HCT116 (cell line): ENCODE measurements at regions not wholly inside any gene's neighbourhood (a gene's known extent, or its start where the extent isn't known, plus 50 kb on each side); places are given as distances from the start of the nearest gene placed in this dataset.

Experiments
- ATAC-seq: fragments of 200-7000 bp; cut with Tn5 transposase; 2 replicates; pipeline ENCODE4 v1.9.1; 2020; ENCODE audit warnings: mild to moderate bottlenecking, moderate library complexity
- BruUV-seq: library from RNA; stranded (reverse); fragments of 400-500 nt; replicated peaks from 2 replicates; lab custom pipeline; 2021; lab: Mats Ljungman, UMichigan
- CTCF ChIA-PET: fragments of 300-600 bp; sonication (Branson Sonifier 250); formaldehyde crosslinking; loops from one replicate; lab custom pipeline; 2021; ENCODE audit warnings: antibody characterized with exemption; lab: Charles Lee
- POLR2A ChIA-PET: fragments of 300-600, 350-600 bp; sonication (Branson Sonifier 250); formaldehyde crosslinking; loops from one replicate; lab custom pipeline; 2021; ENCODE audit warnings: antibody characterized with exemption; lab: Charles Lee
- RAD21 ChIA-PET, 2 experiments: fragments of 300-600 bp; sonication (Branson Sonifier 250); formaldehyde crosslinking; loops; one replicate each; lab custom pipeline; 2023; ENCODE audit warnings: low total read pairs in 2 of 2; ENCODE audit not compliant: uncharacterized antibody in 2 of 2, unreplicated experiment in 2 of 2, low non-redundant PET in 1 of 2; lab: Charles Lee
- DNase-seq: peaks from one replicate; pipeline ENCODE4 v3.0.0-alpha.2; 2010; ENCODE audit warnings: low read depth, low spot score
- H2AFZ ChIP-seq: fragments of 200-600 bp; shearing (Covaris generic), sonication (generic); 2 replicates; pipeline ENCODE4 v1.6.1; 2017; ENCODE audit warnings: low read depth, mixed run types, mixed read lengths, antibody characterized with exemption, low read length; ENCODE audit not compliant: poor library complexity, severe bottlenecking
- H3K27ac ChIP-seq: 2 replicates; pipeline ENCODE4 v1.5.1; 2012; ENCODE audit warnings: low read depth, low read length
- H3K27me3 ChIP-seq: fragments of 200-600 bp; sonication (generic); 2 replicates; pipeline ENCODE4 v1.6.1; 2016; ENCODE audit warnings: mixed run types, low read length, mixed read lengths; ENCODE audit not compliant: insufficient read depth
- H3K36me3 ChIP-seq, 2 experiments: fragments of 200-500 bp in 1 of 2; fragments of 200-600 bp in 1 of 2; sonication (Bioruptor generic) in 1 of 2; sonication (generic) in 1 of 2; 2 replicates each; pipeline versions ENCODE4 v1.5.1 to v1.6.1; 2014 to 2016; ENCODE audit warnings: low read length in 2 of 2, inconsistent platforms in 1 of 2, mixed read lengths in 1 of 2, mixed run types in 1 of 2; ENCODE audit not compliant: insufficient read depth in 2 of 2, control insufficient read depth in 1 of 2
- H3K4me1 ChIP-seq, 2 experiments: fragments of 200-600 bp in 1 of 2; sonication (generic) in 1 of 2; 2 replicates each; pipeline versions ENCODE4 v1.5.1 to v1.6.1; 2012 to 2017; ENCODE audit warnings: low read length in 2 of 2, inconsistent platforms in 1 of 2, mild to moderate bottlenecking in 1 of 2, mixed read lengths in 1 of 2, mixed run types in 1 of 2, moderate library complexity in 1 of 2; ENCODE audit not compliant: insufficient read depth in 2 of 2, control insufficient read depth in 1 of 2
- H3K4me2 ChIP-seq: fragments of 200-600 bp; sonication (generic); 2 replicates; pipeline ENCODE4 v1.6.1; 2017; ENCODE audit warnings: mixed run types, low read length, mixed read lengths
- H3K4me3 ChIP-seq, 2 experiments: fragments of 200-600 bp in 1 of 2; sonication (generic) in 1 of 2; replicated peaks in 1 of 2; 2 replicates each; pipeline ENCODE4 v1.5.1; 2011 to 2016; ENCODE audit warnings: low read length in 2 of 2, control low read depth in 1 of 2, low read depth in 1 of 2, mild to moderate bottlenecking in 1 of 2, mixed read lengths in 1 of 2, mixed run types in 1 of 2
- H3K79me2 ChIP-seq: fragments of 200-600 bp; sonication (generic); 2 replicates; pipeline ENCODE4 v1.6.1; 2017; ENCODE audit warnings: mild to moderate bottlenecking, mixed run types, low read length, moderate library complexity, mixed read lengths; ENCODE audit not compliant: insufficient read depth
- H3K9ac ChIP-seq: fragments of 200-600 bp; sonication (generic); 2 replicates; pipeline ENCODE4 v1.6.1; 2016; ENCODE audit warnings: low read length, mixed read lengths
- H3K9me2 ChIP-seq: fragments of 200-600 bp; sonication (generic), shearing (Covaris generic); 2 replicates; pipeline ENCODE4 v1.6.1; 2017; ENCODE audit warnings: mixed run types, mild to moderate bottlenecking, moderate library complexity; ENCODE audit not compliant: insufficient read depth
- H3K9me3 ChIP-seq, 2 experiments: fragments of 200-500 bp in 1 of 2; fragments of 200-600 bp in 1 of 2; sonication (Bioruptor generic) in 1 of 2; sonication (generic) in 1 of 2; 2 replicates each; pipeline ENCODE4 v1.6.1; 2014 to 2017; ENCODE audit warnings: low read length in 2 of 2, mixed read lengths in 2 of 2, inconsistent platforms in 1 of 2, low read depth in 1 of 2, mild to moderate bottlenecking in 1 of 2, mixed run types in 1 of 2, moderate library complexity in 1 of 2; ENCODE audit not compliant: control insufficient read depth in 1 of 2, insufficient read depth in 1 of 2
- H4K20me1 ChIP-seq: fragments of 200-600 bp; sonication (generic), shearing (Covaris generic); 2 replicates; pipeline ENCODE4 v1.6.1; 2017; ENCODE audit warnings: mixed run types, mild to moderate bottlenecking, moderate library complexity; ENCODE audit not compliant: insufficient read depth
- CBX3 ChIP-seq: IDR thresholded peaks from 2 replicates; pipeline ENCODE4 v1.6.1; 2012; ENCODE audit warnings: low read depth
- CEBPB ChIP-seq: IDR thresholded peaks from 2 replicates; pipeline ENCODE4 v1.6.1; 2012; ENCODE audit warnings: low read depth
- EZH2 ChIP-seq: fragments of 200-600 bp; sonication (generic); IDR thresholded peaks from 2 replicates; pipeline ENCODE4 v1.6.1; 2017; ENCODE audit warnings: antibody characterized with exemption, mixed run types
- EZH2phosphoT487 ChIP-seq: fragments of 200-600 bp; IDR thresholded peaks from 2 replicates; pipeline ENCODE4 v1.6.1; 2018; ENCODE audit warnings: antibody characterized with exemption, borderline replicate concordance
- FOSL1 ChIP-seq: IDR thresholded peaks from 2 replicates; pipeline ENCODE4 v1.6.1; 2012; ENCODE audit warnings: low read depth
- JUND ChIP-seq: IDR thresholded peaks from 2 replicates; pipeline ENCODE4 v1.6.1; 2012
- POLR2AphosphoS5 ChIP-seq: IDR thresholded peaks from 2 replicates; pipeline ENCODE4 v1.6.1; 2011; ENCODE audit warnings: mild to moderate bottlenecking, low read depth, low read length, moderate library complexity
- RAD21 ChIP-seq: IDR thresholded peaks from 2 replicates; pipeline ENCODE4 v1.6.1; 2012; ENCODE audit warnings: low read depth, mild to moderate bottlenecking
- SP1 ChIP-seq: IDR thresholded peaks from 2 replicates; pipeline ENCODE4 v1.6.1; 2012; ENCODE audit warnings: low read depth
- SRF ChIP-seq: IDR thresholded peaks from 2 replicates; pipeline ENCODE4 v1.6.1; 2012; ENCODE audit warnings: low read depth
- ZNF274 ChIP-seq: fragments of 200-500 bp; sonication (Bioruptor generic); IDR thresholded peaks from 2 replicates; pipeline ENCODE4 v1.6.1; 2014; ENCODE audit warnings: mild to moderate bottlenecking, low read depth, low read length, inconsistent platforms
- intact Hi-C: fragments of 100-400 bp; cut with micrococcal nuclease; formaldehyde crosslinking; loops from 2 replicates; pipeline ENCODE4 v1.10.0; 2022
- TF ChIP-seq, protein P1 (sequence below): IDR thresholded peaks from 2 replicates; pipeline ENCODE4 v1.6.1; 2012
- TF ChIP-seq, protein P2 (sequence below): IDR thresholded peaks from 2 replicates; pipeline ENCODE4 v1.6.1; 2011; ENCODE audit warnings: mild to moderate bottlenecking, low read length, moderate library complexity; ENCODE audit not compliant: insufficient replicate concordance; ENCODE audit errors: extremely low read depth

DNA sequence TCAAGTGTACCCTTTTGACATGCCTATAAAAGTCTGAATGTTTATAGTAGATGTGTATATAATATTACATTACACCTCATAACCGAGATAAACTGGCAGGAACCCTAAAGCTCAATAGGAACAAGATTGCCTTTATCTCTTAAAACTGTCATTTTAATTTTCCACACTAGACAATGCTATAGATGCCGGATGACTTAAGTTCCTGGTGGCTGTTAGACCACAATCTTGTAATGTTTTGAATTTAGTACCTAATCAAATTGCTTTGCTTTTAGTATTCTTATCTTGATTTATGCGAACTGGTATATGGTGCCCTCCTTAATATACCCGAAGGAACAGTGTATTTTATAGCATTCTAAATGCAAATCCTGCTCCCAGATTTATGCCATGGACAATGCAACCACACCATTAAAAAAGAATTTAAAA is 1397.0 kb upstream of the ADGRL4 start:
- Histone ChIP-seq H2AFZ (no peak overlapping the region), H3K9me2 (no peaks in the 10 kb centered on the region), H3K4me3 (no peak overlapping the region), H3K79me2 (no peaks in the 10 kb centered on the region), H3K4me2 (no peak overlapping the region), H3K27me3 (no peaks in the 10 kb centered on the region), H3K27ac (no peak overlapping the region), H3K36me3 (no peaks in the 10 kb centered on the region), H4K20me1 (no peaks in the 10 kb centered on the region), H3K4me1 (no peaks in the 10 kb centered on the region), H3K9me3 (no peaks in the 10 kb centered on the region), H3K9ac (no peak overlapping the region)
- ChIA-PET CTCF (no interaction called here), RAD21 (interaction anchor here in 1 of 2 experiments (0.5 kb wide), 1 partner anchor 1809 kb away, joined by 3 read pairs; no protein-coding TSS in a partner anchor), POLR2A (no interaction called here)
- intact Hi-C loops, result no loop called here
- DNase-seq (no peak), ATAC-seq (no peak)
- no TSS peak for BruUV-seq
- TF ChIP-seq CEBPB, result no peak
- TF ChIP-seq, protein P1, sequence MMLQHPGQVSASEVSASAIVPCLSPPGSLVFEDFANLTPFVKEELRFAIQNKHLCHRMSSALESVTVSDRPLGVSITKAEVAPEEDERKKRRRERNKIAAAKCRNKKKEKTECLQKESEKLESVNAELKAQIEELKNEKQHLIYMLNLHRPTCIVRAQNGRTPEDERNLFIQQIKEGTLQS, result no peak
- TF ChIP-seq SRF, result no peak
- no peak for TF ChIP-seq FOSL1
- TF ChIP-seq CBX3, result no peak
- TF ChIP-seq RAD21, result no peak
- no peak for TF ChIP-seq ZNF274
- TF ChIP-seq EZH2, result no peak
- TF ChIP-seq POLR2AphosphoS5, result no peak
- TF ChIP-seq JUND, result no peak
- TF ChIP-seq SP1, result no peak
- TF ChIP-seq EZH2phosphoT487, result no peak
- TF ChIP-seq, protein P2, sequence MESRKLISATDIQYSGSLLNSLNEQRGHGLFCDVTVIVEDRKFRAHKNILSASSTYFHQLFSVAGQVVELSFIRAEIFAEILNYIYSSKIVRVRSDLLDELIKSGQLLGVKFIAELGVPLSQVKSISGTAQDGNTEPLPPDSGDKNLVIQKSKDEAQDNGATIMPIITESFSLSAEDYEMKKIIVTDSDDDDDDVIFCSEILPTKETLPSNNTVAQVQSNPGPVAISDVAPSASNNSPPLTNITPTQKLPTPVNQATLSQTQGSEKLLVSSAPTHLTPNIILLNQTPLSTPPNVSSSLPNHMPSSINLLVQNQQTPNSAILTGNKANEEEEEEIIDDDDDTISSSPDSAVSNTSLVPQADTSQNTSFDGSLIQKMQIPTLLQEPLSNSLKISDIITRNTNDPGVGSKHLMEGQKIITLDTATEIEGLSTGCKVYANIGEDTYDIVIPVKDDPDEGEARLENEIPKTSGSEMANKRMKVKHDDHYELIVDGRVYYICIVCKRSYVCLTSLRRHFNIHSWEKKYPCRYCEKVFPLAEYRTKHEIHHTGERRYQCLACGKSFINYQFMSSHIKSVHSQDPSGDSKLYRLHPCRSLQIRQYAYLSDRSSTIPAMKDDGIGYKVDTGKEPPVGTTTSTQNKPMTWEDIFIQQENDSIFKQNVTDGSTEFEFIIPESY, result no peak
